OCI-LY7 (cell line): ENCODE measurements at regions not wholly inside any gene's neighbourhood (a gene's known extent, or its start where the extent isn't known, plus 50 kb on each side); places are given as distances from the start of the nearest gene placed in this dataset.

Experiments
- CTCF ChIP-seq: fragments of 200-600 bp; sonication (generic); conservative IDR thresholded peaks from 2 replicates; pipeline ENCODE4 v1.5.1; 2014; ENCODE audit warnings: mild to moderate bottlenecking, antibody characterized with exemption, low read length, moderate library complexity, mixed read lengths
- EZH2phosphoT487 ChIP-seq: fragments of 200-600 bp; sonication (generic); IDR thresholded peaks from 2 replicates; pipeline ENCODE4 v1.6.1; 2018; ENCODE audit warnings: low read depth, borderline replicate concordance, mild to moderate bottlenecking, mixed run types, antibody characterized with exemption, low read length, moderate library complexity, mixed read lengths

- TF ChIP-seq EZH2phosphoT487: no peak
- TF ChIP-seq CTCF: no peak
Measured at GRCh38 chr6:113699239-113699638, 157.9 kb upstream of the MARCKS start.
